ENCODE measurements at regions not wholly inside any gene's neighbourhood (a gene's known extent, or its start where the extent isn't known, plus 50 kb on each side); places are given as distances from the start of the nearest gene placed in this dataset.
A peak's percentile ranks its signal among the peaks of the same experiment; 100 is the strongest.

GRCh38 chr14:62002642-62003041 is 240.4 kb downstream of the SNAPC1 start:
- Mint-ChIP-seq H3K4me1 (no peaks in the 10 kb centered on the region), H3K27ac (no peak overlapping the region), H3K9me3 (peaks cover 22% of the 10 kb centered on the region), H3K36me3 (peaks cover 10% of the 10 kb centered on the region), H3K27me3 (no peaks in the 10 kb centered on the region), H3K4me3 (no peak overlapping the region)
- ATAC-seq, result peak; percentile 60

- Mint-ChIP-seq H3K9me3 (peaks cover 22% of the 10 kb centered on the region), H3K27ac (no peak overlapping the region)
- no peak for ATAC-seq
Observed at GRCh38 chr14:62003701-62004100, 241.5 kb downstream of the SNAPC1 start.

GRCh38 chr14:62006116-62006731 is 244.0 kb downstream of the SNAPC1 start:
- peaks cover 8% of the 10 kb centered on the region for H3K27me3 Mint-ChIP-seq
- H3K4me3 Mint-ChIP-seq, result no peak overlapping the region
- no peak for ATAC-seq
- H3K27ac Mint-ChIP-seq, result no peak overlapping the region
- peaks cover 22% of the 10 kb centered on the region for H3K9me3 Mint-ChIP-seq
- peaks cover 10% of the 10 kb centered on the region for H3K36me3 Mint-ChIP-seq
- H3K4me1 Mint-ChIP-seq, result peaks cover 10% of the 10 kb centered on the region

More at GRCh38 chr14:62003701-62004100, 241.5 kb downstream of the SNAPC1 start:
- peaks cover 10% of the 10 kb centered on the region for H3K4me1 Mint-ChIP-seq
- no peaks in the 10 kb centered on the region for H3K27me3 Mint-ChIP-seq
- no peak overlapping the region for H3K4me3 Mint-ChIP-seq
- peaks cover 10% of the 10 kb centered on the region for H3K36me3 Mint-ChIP-seq

- H3K27me3 Mint-ChIP-seq, result peaks cover 12% of the 10 kb centered on the region
- no peak overlapping the region for H3K27ac Mint-ChIP-seq
- peaks cover 7% of the 10 kb centered on the region for H3K4me1 Mint-ChIP-seq
- H3K36me3 Mint-ChIP-seq, result no peaks in the 10 kb centered on the region
- no peak for ATAC-seq
- peaks cover 9% of the 10 kb centered on the region for H3K9me3 Mint-ChIP-seq
- H3K4me3 Mint-ChIP-seq, result no peak overlapping the region
Observed at GRCh38 chr14:62015243-62015642, 253.0 kb downstream of the SNAPC1 start.

GRCh38 chr14:62015945-62016344 is 253.7 kb downstream of the SNAPC1 start:
- H3K36me3 Mint-ChIP-seq, result no peaks in the 10 kb centered on the region
- ATAC-seq, result no peak
- H3K4me3 Mint-ChIP-seq, result no peak overlapping the region
- H3K4me1 Mint-ChIP-seq, result peaks cover 7% of the 10 kb centered on the region
- H3K27me3 Mint-ChIP-seq, result peaks cover 11% of the 10 kb centered on the region
- no peak overlapping the region for H3K27ac Mint-ChIP-seq
- peaks cover 9% of the 10 kb centered on the region for H3K9me3 Mint-ChIP-seq

GRCh38 chr14:62017651-62018230 is 255.5 kb downstream of the SNAPC1 start:
- Mint-ChIP-seq H3K4me3 (no peak overlapping the region), H3K36me3 (no peaks in the 10 kb centered on the region), H3K4me1 (peaks cover 7% of the 10 kb centered on the region), H3K9me3 (peaks cover 5% of the 10 kb centered on the region), H3K27me3 (peaks cover 11% of the 10 kb centered on the region), H3K27ac (no peak overlapping the region)
- ATAC-seq, result no peak

GRCh38 chr14:62018606-62019005 is 256.4 kb downstream of the SNAPC1 start:
- Mint-ChIP-seq H3K27ac (no peak overlapping the region), H3K27me3 (peaks cover 11% of the 10 kb centered on the region), H3K4me1 (peaks cover 7% of the 10 kb centered on the region), H3K36me3 (no peaks in the 10 kb centered on the region), H3K9me3 (peaks cover 5% of the 10 kb centered on the region), H3K4me3 (no peak overlapping the region)
- ATAC-seq, result no peak

GRCh38 chr14:62027958-62028357 is 265.7 kb downstream of the SNAPC1 start:
- Mint-ChIP-seq H3K4me3 (no peak overlapping the region), H3K36me3 (no peaks in the 10 kb centered on the region), H3K9me3 (no peaks in the 10 kb centered on the region), H3K27me3 (no peaks in the 10 kb centered on the region), H3K27ac (no peak overlapping the region), H3K4me1 (peaks cover 24% of the 10 kb centered on the region)
- no peak for ATAC-seq

GRCh38 chr14:62029569-62029924 is 267.3 kb downstream of the SNAPC1 start:
- H3K4me1 Mint-ChIP-seq, result peaks cover 24% of the 10 kb centered on the region
- H3K4me3 Mint-ChIP-seq, result no peak overlapping the region
- no peak overlapping the region for H3K27ac Mint-ChIP-seq
- ATAC-seq, result no peak
- H3K27me3 Mint-ChIP-seq, result no peaks in the 10 kb centered on the region
- H3K9me3 Mint-ChIP-seq, result peaks cover 3% of the 10 kb centered on the region
- no peaks in the 10 kb centered on the region for H3K36me3 Mint-ChIP-seq

- Mint-ChIP-seq H3K9me3 (peaks cover 3% of the 10 kb centered on the region), H3K27ac (no peak overlapping the region), H3K27me3 (no peaks in the 10 kb centered on the region), H3K4me3 (peak overlapping the region; percentile 41), H3K4me1 (peaks cover 24% of the 10 kb centered on the region), H3K36me3 (no peaks in the 10 kb centered on the region)
- ATAC-seq, result no peak
Observed at GRCh38 chr14:62030387-62030786, 268.2 kb downstream of the SNAPC1 start.

GRCh38 chr14:62031504-62031903 is 269.3 kb downstream of the SNAPC1 start:
- ATAC-seq, result no peak
- Mint-ChIP-seq H3K27me3 (no peaks in the 10 kb centered on the region), H3K36me3 (no peaks in the 10 kb centered on the region), H3K27ac (no peak overlapping the region), H3K9me3 (peaks cover 5% of the 10 kb centered on the region), H3K4me1 (peaks cover 24% of the 10 kb centered on the region), H3K4me3 (no peak overlapping the region)

GRCh38 chr14:62053188-62053587 is 291.0 kb downstream of the SNAPC1 start:
- Mint-ChIP-seq H3K27ac (no peak overlapping the region), H3K36me3 (no peaks in the 10 kb centered on the region), H3K4me1 (no peaks in the 10 kb centered on the region), H3K4me3 (no peak overlapping the region), H3K27me3 (no peaks in the 10 kb centered on the region), H3K9me3 (peaks cover 5% of the 10 kb centered on the region)
- no peak for ATAC-seq

- H3K4me1 Mint-ChIP-seq, result peaks cover 7% of the 10 kb centered on the region
- no peaks in the 10 kb centered on the region for H3K27me3 Mint-ChIP-seq
- no peak for ATAC-seq
- H3K36me3 Mint-ChIP-seq, result no peaks in the 10 kb centered on the region
- H3K27ac Mint-ChIP-seq, result no peak overlapping the region
- H3K4me3 Mint-ChIP-seq, result no peak overlapping the region
- H3K9me3 Mint-ChIP-seq, result no peaks in the 10 kb centered on the region
Observed at GRCh38 chr14:62056789-62057188, 294.6 kb downstream of the SNAPC1 start.

GRCh38 chr14:62062645-62063044 is 300.4 kb downstream of the SNAPC1 start:
- no peaks in the 10 kb centered on the region for H3K9me3 Mint-ChIP-seq
- H3K36me3 Mint-ChIP-seq, result no peaks in the 10 kb centered on the region
- H3K27me3 Mint-ChIP-seq, result no peaks in the 10 kb centered on the region
- peak overlapping the region; percentile 19 for H3K4me3 Mint-ChIP-seq
- H3K4me1 Mint-ChIP-seq, result peaks cover 16% of the 10 kb centered on the region
- peak overlapping the region; percentile 18 for H3K27ac Mint-ChIP-seq
- ATAC-seq, result peak; percentile 56

GRCh38 chr14:62064751-62065323 is 302.6 kb downstream of the SNAPC1 start:
- ATAC-seq, result no peak
- H3K4me3 Mint-ChIP-seq, result no peak overlapping the region
- peaks cover 16% of the 10 kb centered on the region for H3K4me1 Mint-ChIP-seq
- no peaks in the 10 kb centered on the region for H3K27me3 Mint-ChIP-seq
- no peaks in the 10 kb centered on the region for H3K36me3 Mint-ChIP-seq
- no peak overlapping the region for H3K27ac Mint-ChIP-seq
- H3K9me3 Mint-ChIP-seq, result no peaks in the 10 kb centered on the region

GRCh38 chr14:62066304-62066703 is 304.1 kb downstream of the SNAPC1 start:
- ATAC-seq, result no peak
- Mint-ChIP-seq H3K4me1 (peaks cover 14% of the 10 kb centered on the region), H3K36me3 (no peaks in the 10 kb centered on the region), H3K4me3 (no peak overlapping the region), H3K9me3 (no peaks in the 10 kb centered on the region), H3K27me3 (no peaks in the 10 kb centered on the region), H3K27ac (no peak overlapping the region)

Data from stimulated activated memory B cell treated with anti-CD40 and anti-IgM and Interleukin-4, amounts not matched to agents 10 μg/mL and 1 μg/mL and 100 μg/mL, for 72 hours (primary cell).